Embryonic facial prominence (tissue), 1 donor: ENCODE measurements at regions not wholly inside any gene's neighbourhood (a gene's known extent, or its start where the extent isn't known, plus 50 kb on each side); places are given as distances from the start of the nearest gene placed in this dataset.

Source experiments
- DNase-seq: peaks from one replicate; pipeline ENCODE4 v3.0.0-alpha.2; 2016; ENCODE audit errors: extremely low spot score

GRCh38 chr5:173741729-173742431 is 125.4 kb upstream of the BOD1 start:
- DNase-seq: no peak

- DNase-seq: no peak
Observed at GRCh38 chr5:173742432-173742816, 126.0 kb upstream of the BOD1 start.

GRCh38 chr5:173743641-173744343 is 127.3 kb upstream of the BOD1 start:
- DNase-seq: no peak

GRCh38 chr5:173744551-173744950 is 128.1 kb upstream of the BOD1 start:
- DNase-seq: no peak

- no peak for DNase-seq
Observed at GRCh38 chr5:173745123-173745522, 128.7 kb upstream of the BOD1 start.

- DNase-seq: no peak
Observed at GRCh38 chr5:173745557-173745956, 129.1 kb upstream of the BOD1 start.

GRCh38 chr5:173746047-173746646 is 129.7 kb upstream of the BOD1 start:
- DNase-seq: no peak

GRCh38 chr5:173747876-173748275 is 131.4 kb upstream of the BOD1 start:
- DNase-seq: no peak

GRCh38 chr5:173750538-173751265 is 134.3 kb upstream of the BOD1 start:
- no peak for DNase-seq

GRCh38 chr5:173751266-173751600 is 134.8 kb upstream of the BOD1 start:
- DNase-seq: no peak

GRCh38 chr5:173752653-173753052 is 135.5 kb upstream of the CPEB4 start:
- no peak for DNase-seq

- DNase-seq: peak; percentile 22
Observed at GRCh38 chr5:173753307-173754168, 134.6 kb upstream of the CPEB4 start.

GRCh38 chr5:173755319-173755718 is 132.8 kb upstream of the CPEB4 start:
- DNase-seq: no peak

GRCh38 chr5:173757403-173758209 is 130.5 kb upstream of the CPEB4 start:
- DNase-seq: no peak

- DNase-seq: no peak
Observed at GRCh38 chr5:173758676-173759075, 129.5 kb upstream of the CPEB4 start.

- DNase-seq: no peak
Observed at GRCh38 chr5:173759691-173760090, 128.5 kb upstream of the CPEB4 start.

GRCh38 chr5:173760461-173761177 is 127.5 kb upstream of the CPEB4 start:
- no peak for DNase-seq

- no peak for DNase-seq
Observed at GRCh38 chr5:173761178-173761513, 127.0 kb upstream of the CPEB4 start.

- no peak for DNase-seq
Observed at GRCh38 chr5:173762045-173762444, 126.1 kb upstream of the CPEB4 start.

GRCh38 chr5:173762930-173763329 is 125.2 kb upstream of the CPEB4 start:
- DNase-seq: no peak
